SHP77 (cell line): ENCODE measurements at regions not wholly inside any gene's neighbourhood (a gene's known extent, or its start where the extent isn't known, plus 50 kb on each side); places are given as distances from the start of the nearest gene placed in this dataset.
"Not testable (repeated sequence)": the region's sequence is repeated elsewhere in the genome, so short reads cannot be mapped to it uniquely, and the experiment has no call there.

ENCODE experiments used
- DNase-seq, 2 experiments: peaks; one replicate each; lab custom pipeline; 2025; lab: John Stamatoyannopoulos, UW

GRCh38 chr4:82301390-82301789 lies 72.4 kb downstream of the HNRNPD start:
- DNase-seq: not testable (repeated sequence)

GRCh38 chr4:82293304-82293703 lies 80.5 kb downstream of the HNRNPD start:
- no peak for DNase-seq

GRCh38 chr4:82287720-82288119 lies 86.1 kb downstream of the HNRNPD start:
- no peak for DNase-seq

GRCh38 chr4:82284858-82285805 lies 88.7 kb downstream of the HNRNPD start:
- peak; percentile 95 to 96 for DNase-seq

- DNase-seq: no peak
These were observed 89.3 kb downstream of the HNRNPD start for GRCh38 chr4:82284475-82284857.

- DNase-seq: no peak
These were observed 90.9 kb downstream of the HNRNPD start for GRCh38 chr4:82282875-82283274.

GRCh38 chr4:82279550-82279949 lies 94.2 kb downstream of the HNRNPD start:
- DNase-seq: not testable (repeated sequence)

GRCh38 chr4:82276332-82276640 lies 97.5 kb downstream of the HNRNPD start:
- DNase-seq: no peak

GRCh38 chr4:82275431-82276331 lies 98.1 kb downstream of the HNRNPD start:
- no peak for DNase-seq

- DNase-seq: not testable (repeated sequence)
These were observed 99.1 kb downstream of the HNRNPD start for GRCh38 chr4:82274700-82275099.

GRCh38 chr4:82272523-82272922 lies 101.3 kb downstream of the HNRNPD start:
- not testable (repeated sequence) for DNase-seq

GRCh38 chr4:82271915-82272480 lies 101.8 kb downstream of the HNRNPD start:
- DNase-seq: peak in 1 of 2 experiments; percentile 9

- DNase-seq: no peak
These were observed 105.0 kb downstream of the HNRNPD start for GRCh38 chr4:82268826-82269193.

GRCh38 chr4:82268050-82268825 lies 105.6 kb downstream of the HNRNPD start:
- peak; percentile 50 to 66 for DNase-seq

- no peak for DNase-seq
These were observed 106.3 kb downstream of the HNRNPD start for GRCh38 chr4:82267506-82267905.

- no peak for DNase-seq
These were observed 107.4 kb downstream of the HNRNPD start for GRCh38 chr4:82266345-82266744.

GRCh38 chr4:82261084-82261483 lies 112.7 kb downstream of the HNRNPD start:
- no peak for DNase-seq

- DNase-seq: no peak
These were observed 113.2 kb downstream of the HNRNPD start for GRCh38 chr4:82260632-82261031.

- no peak for DNase-seq
These were observed 117.1 kb downstream of the HNRNPD start for GRCh38 chr4:82256718-82257117.

- DNase-seq: no peak
These were observed 118.1 kb downstream of the HNRNPD start for GRCh38 chr4:82255657-82256056.

- DNase-seq: no peak
These were observed 124.7 kb downstream of the HNRNPD start for GRCh38 chr4:82248903-82249632.
